ENCODE measurements at regions not wholly inside any gene's neighbourhood (a gene's known extent, or its start where the extent isn't known, plus 50 kb on each side); places are given as distances from the start of the nearest gene placed in this dataset.

DNA sequence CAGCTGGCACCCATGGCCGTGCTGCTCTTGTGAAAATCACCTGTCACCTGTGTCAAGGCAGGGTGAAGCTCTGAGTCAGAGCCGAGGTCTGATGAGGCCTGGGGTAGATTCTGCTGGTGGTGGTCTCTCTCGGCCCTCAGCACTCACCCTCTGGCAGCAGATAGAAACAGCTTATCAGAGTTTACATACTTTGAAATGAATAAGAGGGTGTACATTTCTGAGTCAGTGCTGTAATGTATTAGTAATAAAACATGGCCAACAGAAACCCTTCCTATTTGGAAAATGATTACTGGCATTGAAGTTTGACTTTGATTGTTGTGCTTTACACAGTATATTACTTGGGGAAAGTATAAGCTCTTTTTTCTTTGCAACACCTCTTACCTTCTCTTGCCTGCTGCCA, 228.8 kb downstream of the SNX10 start:
- no peak for DNase-seq

DNA sequence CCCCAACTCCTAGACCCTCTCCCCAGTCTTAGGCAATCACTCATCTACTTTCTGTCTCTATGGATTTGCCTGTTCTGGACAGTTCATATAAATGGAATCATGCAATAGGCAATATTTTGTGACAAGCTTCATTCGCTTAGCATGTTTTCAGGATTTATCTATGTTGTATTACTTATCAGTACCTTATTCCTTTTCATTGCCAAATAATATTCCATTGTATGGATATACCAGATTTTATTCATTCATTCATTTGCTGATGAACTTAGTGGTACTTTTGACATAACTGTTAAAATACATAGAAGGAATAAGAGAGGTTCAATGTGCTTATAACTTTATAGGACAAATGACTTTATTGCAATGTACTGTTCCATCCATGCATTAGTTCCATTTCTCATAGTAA, 231.0 kb downstream of the SNX10 start:
- DNase-seq = no peak

DNA sequence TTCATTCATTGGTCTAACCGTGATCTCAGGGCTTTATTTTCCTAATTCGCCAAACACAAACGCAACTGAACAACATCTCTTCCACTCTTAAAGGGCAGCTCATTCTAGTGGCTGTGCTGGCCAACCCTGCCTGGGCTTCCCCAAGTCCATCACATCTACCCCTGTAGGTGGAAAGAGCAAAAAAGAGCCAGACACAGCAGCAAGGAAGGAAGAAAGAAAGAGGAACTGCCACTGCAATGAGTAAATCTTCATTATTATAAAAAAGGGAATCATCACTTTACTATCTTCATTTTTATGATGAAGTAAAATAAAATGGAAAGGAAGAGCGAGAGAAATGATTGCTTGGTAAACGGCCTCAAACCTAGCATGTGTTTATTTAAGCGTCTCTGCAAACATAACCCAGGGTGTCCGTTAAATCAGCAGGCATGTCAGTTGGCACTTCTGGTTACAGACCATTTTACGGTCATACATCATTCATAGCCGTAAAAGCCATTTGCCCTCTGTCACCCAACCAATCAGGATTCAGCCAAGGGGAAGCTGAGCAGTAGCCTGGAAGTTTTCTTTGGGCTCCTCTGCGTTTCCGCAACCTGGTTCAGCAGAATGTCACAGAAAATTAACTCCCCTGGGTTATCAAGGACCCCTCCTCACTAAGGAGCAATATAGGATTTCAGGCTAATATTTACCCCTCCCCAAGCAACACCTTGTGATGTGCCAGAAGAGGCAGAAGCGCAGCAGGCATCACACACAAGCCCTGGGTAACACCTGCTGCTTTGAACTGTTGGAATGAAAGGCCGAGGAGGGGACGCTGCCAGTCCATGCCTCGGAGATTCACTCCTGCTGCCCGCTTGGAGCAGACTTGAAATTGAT, 234.0 kb downstream of the SNX10 start:
- peak; percentile 60 for DNase-seq

- no peak for DNase-seq
These were observed 234.6 kb downstream of the SNX10 start for GRCh38 chr7:26526265-26526587.

DNA sequence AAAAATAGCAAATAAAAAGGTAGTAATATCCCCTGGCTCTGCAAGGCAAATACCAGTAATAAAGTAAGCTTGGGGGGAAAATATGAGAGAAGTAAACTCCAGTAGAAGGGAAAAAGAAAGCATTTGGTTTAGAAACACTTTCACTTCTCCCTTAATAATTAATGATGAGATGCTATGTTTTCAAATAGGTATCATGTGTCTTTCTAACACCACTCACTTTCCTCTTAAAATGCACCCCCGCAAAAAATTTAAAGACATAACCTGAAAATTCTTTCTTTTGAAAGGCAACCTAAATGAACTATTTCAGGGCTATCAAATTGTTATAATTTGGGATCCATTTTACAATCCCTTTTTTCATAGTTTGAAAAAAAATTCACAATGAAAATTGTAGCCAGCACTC, 240.3 kb downstream of the SNX10 start:
- DNase-seq = no peak

DNA sequence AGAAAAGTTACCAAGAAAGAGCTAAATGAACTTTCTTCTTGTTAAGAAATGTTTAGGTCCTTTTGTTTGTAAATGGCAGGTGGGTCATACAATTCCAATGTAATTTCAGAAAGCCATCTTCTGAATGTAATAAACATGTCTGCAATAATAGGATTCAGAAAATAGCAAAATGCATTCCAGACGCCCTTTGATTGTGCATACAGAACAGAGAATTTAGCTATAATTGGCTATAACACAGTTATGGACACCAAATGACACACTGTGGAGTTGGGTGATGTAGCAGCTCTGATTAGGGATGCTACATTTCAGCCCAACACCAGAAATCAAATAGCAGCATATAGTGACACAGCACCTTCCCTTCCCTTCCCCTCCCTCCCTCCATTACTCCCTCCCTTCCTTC, 240.8 kb downstream of the SNX10 start:
- no peak for DNase-seq

GRCh38 chr7:26533217-26533616, 241.6 kb downstream of the SNX10 start:
- no peak for DNase-seq

- no peak for DNase-seq
These were observed 243.2 kb downstream of the SNX10 start for GRCh38 chr7:26534649-26535482.

- no peak for DNase-seq
These were observed 243.9 kb downstream of the SNX10 start for GRCh38 chr7:26535483-26536007.

- no peak for DNase-seq
These were observed 246.6 kb downstream of the SNX10 start for GRCh38 chr7:26538216-26538615.

- no peak for DNase-seq
These were observed 247.0 kb downstream of the SNX10 start for GRCh38 chr7:26538689-26539088.

- no peak for DNase-seq
These were observed 251.7 kb downstream of the SNX10 start for GRCh38 chr7:26543340-26543739.

GRCh38 chr7:26543951-26544350, 252.3 kb downstream of the SNX10 start:
- no peak for DNase-seq

DNA sequence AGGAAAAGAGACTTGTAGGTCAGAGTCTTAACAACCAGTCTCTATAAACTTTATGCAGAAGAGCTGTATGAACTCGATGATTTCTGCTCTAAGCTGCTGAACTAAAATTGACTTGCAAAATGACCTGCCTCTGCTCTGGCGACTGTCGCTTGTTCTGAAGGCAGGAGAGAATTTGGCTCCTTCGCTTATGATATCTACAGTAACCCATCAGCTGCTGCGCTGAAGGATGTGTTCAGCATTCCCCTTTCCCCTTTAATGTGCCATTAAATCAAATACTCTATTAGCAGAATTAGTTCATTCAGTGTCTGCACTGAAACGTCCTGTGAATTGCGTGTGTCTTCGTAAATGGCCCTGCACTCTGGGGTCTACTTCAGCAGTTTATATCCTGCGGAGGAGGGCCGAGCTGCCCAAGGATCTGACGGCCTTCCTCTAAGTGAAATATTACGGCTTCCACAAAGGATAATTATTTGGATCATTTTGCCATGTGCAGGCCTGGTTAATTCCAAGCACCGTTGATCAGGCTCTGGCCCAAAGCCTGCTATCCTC, 254.9 kb downstream of the SNX10 start:
- DNase-seq = no peak

- no peak for DNase-seq
These were observed 255.5 kb downstream of the SNX10 start for GRCh38 chr7:26547156-26547555.

DNA sequence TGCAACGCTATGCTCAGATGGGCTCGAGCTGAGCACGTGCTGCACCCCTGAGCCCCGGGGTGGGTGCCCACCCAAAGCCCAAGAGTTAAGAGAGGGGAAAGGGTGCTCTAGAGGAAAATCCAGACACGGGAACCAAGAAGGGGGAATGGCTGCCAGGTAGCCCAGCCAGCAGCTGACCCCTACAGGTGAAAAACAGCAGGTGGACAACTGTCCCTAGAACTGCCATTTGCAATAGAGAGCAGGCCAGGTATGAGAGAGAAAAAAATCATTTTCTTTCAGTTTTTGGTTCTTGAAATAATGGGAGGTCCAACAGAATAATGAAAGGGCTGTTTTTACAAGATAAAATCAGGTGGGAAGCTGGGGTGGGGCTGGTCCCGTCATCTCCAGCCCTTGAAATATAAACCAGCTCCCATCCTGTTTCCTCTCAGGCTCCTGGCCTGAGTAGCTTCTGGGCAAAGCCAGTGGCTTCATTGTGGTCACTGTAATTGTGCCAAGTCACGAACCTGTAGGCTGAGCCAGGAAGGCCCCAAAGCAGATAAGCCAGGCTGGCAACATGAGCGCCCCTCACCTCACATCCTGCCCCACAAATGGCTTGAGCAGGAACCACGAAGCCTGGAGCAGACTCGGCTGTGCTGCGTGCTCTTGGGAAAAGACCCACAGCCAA, 257.8 kb downstream of the SNX10 start:
- DNase-seq = peak; percentile 81

GRCh38 chr7:26550492-26550891, 258.8 kb downstream of the SNX10 start:
- peak; percentile 48 for DNase-seq

- DNase-seq = no peak
These were observed 260.1 kb downstream of the SNX10 start for GRCh38 chr7:26551740-26552139.

DNA sequence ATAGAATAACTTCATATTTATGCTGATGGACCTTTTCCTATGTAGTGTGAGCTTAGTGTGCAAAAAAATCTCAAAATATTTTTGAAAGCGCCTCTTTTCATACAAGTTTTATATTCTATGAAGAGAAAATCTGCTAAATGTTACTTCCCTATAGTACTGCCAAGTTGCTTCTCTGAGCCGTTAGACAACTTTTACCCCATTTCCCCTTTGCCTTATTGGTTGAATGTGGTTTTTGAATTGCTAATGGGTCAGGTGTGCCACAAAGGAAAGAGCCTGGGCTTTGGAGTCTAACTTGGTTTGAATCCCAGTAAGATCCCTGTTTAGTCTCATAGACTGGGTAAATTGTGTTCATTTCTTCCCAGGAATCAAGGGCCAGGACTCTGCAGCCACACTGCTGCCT, 261.5 kb downstream of the SNX10 start:
- DNase-seq = no peak

DNA sequence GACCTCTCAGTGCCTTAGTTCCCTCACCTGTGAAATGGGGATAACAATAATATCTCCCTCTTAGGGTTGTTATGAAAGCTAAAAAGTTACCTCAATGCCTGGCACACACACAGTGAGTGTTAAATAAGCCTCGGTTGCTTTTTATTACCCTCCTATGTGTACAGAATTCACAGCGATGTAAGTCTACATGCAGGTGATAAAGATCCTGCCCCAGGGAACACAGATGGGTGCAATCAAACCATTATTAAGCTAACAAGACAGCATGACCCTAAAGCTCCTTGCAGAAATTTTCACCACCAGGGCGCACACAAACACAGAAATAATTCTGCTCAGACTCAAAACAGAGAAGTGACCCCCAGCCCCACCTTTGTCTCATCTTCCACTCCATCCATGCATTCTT, 261.9 kb downstream of the SNX10 start:
- DNase-seq = no peak

- no peak for DNase-seq
These were observed 263.3 kb downstream of the SNX10 start for GRCh38 chr7:26554952-26555351.

- no peak for DNase-seq
These were observed 264.6 kb downstream of the SNX10 start for GRCh38 chr7:26556061-26556881.

Measured in NCI-H2029 (cell line).